COLO668 (cell line): ENCODE measurements at regions not wholly inside any gene's neighbourhood (a gene's known extent, or its start where the extent isn't known, plus 50 kb on each side); places are given as distances from the start of the nearest gene placed in this dataset.
"Not testable (repeated sequence)": the region's sequence is repeated elsewhere in the genome, so short reads cannot be mapped to it uniquely, and the experiment has no call there.

Experiments used
- DNase-seq: peaks from one replicate; lab custom pipeline; 2025; ENCODE audit not compliant: unreplicated experiment; lab: John Stamatoyannopoulos, UW

GRCh38 chr3:147333098-147333497 lies 73.2 kb downstream of the ZIC4 start:
- no peak for DNase-seq

GRCh38 chr3:147328711-147329110 lies 77.6 kb downstream of the ZIC4 start:
- no peak for DNase-seq

DNA sequence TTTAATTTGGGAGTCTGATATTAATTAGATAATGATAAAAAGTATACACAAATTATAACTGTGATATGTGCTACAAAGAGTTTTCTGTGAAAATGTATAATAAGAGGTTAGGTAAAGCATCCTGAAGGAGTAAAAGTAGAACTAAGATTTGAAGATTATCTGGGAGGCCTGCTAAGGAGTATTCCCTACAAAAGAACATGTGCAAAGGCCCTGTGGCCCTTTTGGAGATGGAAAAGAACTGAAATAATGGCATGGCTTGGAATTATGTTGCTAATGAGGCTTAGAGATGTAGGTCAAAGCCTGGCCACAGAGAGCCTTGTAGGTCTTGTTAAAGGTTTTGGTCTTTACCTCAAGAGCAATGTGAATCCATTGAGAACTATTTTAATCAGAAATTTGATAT lies 82.0 kb downstream of the ZIC4 start:
- no peak for DNase-seq

- DNase-seq, result no peak
Observed at GRCh38 chr3:147318900-147319299, 87.4 kb downstream of the ZIC4 start.

GRCh38 chr3:147317080-147317479 lies 89.3 kb downstream of the ZIC4 start:
- DNase-seq, result not testable (repeated sequence)

DNA sequence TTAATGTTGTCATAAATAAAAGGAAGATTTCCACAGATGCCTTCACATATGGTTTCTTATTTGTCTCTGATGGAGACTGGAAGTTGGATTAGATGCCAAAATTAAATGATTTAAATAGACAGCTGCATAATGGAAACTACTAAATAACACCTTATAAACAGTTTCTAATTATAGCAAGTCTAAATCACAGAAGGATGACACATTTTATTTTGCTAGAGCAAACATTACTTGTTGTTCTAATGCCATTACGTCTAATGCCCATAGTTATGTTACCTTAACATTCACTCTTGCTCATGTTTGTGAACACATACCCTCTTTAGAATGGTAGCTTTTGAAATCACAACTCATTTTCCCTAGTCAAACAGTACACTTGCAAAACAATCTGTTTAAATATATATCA lies 92.8 kb downstream of the ZIC4 start:
- DNase-seq, result no peak

DNA sequence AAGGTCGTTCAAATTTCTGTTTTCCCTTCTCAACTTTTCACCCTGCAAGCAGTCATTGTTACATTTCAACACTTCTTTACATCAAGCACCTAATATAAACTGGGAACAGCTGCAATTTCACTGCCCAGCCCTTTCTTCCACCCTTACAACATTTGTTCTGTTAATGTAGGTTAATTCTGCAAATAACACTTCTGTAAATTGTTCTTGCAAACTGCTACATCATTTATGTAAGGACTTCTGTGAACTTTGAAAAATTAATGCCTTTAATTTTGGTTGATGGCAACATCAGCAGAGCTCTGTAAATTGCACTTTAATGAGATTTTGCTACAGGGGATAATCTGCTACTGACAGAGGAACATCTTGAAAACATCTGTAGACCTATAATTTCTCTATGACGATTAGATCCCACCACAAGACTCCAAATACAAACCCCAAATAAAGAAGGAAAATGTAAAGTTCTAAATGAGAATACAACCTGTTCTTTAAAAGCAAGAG lies 93.5 kb downstream of the ZIC4 start:
- DNase-seq, result no peak

DNA sequence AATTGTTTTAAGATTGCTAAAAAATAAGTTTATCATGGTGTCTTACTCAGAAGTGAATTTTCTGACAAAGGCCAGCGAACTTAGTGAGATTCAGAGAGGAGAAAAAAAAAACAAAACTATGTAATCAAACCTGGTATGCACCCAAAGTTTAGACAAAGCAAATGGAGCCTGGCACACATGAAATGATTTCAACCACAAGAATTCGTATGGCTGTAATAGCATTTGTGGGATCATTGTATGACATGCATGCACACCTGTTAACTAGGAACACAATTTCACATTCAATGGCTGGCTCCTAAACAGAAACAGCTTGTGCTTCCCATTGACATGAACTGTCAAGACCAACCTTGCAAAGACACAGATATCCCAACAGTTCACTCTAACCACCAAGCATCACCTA lies 94.6 kb downstream of the ZIC4 start:
- no peak for DNase-seq

DNA sequence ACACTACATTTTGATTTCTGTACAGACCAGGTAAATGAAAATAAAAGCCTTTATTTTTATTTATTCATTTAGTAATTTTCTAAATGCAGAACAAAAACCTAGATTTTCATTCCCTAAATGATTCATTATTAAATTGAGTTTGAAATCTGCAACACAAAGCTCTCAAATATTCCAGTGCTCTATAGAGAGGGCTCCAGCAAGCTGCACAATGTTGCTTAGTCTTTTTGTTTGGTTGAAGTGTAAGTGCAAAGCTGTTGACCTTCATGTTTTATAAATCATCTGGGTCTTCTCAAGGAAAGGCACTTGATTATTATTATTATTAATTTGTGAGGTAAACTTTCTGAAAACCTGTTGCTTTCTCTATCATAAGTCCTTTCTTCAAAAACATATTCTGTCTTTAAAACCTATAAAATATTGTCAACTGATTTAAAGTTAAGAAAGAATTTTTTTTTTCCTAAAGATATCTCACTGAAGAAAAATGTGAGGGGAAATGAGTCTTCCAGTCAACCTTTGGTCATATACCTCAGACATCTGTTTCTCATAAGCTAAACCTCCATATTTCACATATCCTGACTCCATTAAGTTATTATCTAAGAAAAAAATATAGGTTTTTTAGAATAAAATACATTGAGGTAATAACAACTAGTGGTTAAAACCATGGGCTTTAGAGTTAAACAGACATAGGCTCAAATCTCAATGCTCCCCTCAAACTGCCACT lies 100.7 kb downstream of the ZIC4 start:
- DNase-seq, result no peak

DNA sequence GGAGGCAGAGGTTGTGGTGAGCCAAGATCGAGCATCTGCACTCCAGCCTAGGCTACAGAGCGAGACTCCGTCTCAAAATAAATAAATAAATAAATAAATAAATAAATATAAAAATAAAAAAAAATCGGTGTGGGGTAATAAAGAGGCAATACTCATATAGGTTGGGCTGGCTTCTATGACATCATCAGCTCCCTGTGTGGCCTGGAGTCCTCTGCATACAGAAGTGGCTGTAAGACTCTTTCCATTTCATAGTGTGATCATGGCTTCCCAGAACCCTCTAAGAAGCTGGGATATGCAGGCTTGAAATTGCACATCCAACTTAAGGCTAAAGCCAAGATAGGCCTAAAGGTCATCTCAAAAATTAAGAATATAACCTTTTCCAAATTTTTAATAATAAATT lies 101.6 kb downstream of the ZIC4 start:
- DNase-seq, result no peak

DNA sequence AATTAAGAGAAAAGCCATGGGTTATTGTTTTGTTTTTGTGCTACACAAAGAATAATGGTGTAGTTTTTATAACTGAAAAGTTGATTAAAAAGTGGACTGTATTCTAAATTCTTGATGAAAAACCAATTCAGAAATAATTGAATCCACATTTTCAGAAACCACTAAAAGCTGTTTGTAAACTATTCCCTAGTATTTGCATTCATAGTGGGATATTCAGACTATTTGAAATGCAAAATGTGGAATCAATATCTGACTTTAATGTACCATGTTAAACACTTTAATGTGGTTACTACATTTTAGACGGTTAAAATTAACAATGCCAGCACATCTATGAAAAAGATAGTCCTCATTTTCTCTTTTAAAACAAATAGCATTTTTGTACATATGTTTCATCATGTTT lies 104.6 kb downstream of the ZIC4 start:
- DNase-seq, result no peak

DNA sequence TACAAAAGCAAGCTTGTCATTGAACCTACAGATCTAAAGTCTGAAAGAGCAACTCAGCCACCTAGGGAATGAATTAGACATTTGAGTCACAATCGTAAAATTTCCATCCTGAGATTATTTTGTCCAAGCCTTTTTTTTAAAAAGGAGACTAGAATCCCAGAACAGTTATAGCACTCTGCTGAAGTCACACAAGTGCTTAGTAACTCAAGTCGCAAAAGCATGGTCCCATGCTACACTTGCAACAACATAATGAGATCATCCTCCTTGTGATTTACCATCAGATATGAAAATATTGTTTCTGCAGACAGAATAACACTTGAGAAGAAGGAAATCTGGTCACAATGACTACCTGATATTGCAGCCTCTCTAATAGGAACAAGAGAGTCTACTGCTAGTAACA lies 106.7 kb downstream of the ZIC4 start:
- DNase-seq, result no peak

GRCh38 chr3:147298511-147298982 lies 107.8 kb downstream of the ZIC4 start:
- DNase-seq, result no peak

GRCh38 chr3:147297761-147298350 lies 108.5 kb downstream of the ZIC4 start:
- DNase-seq, result no peak

DNA sequence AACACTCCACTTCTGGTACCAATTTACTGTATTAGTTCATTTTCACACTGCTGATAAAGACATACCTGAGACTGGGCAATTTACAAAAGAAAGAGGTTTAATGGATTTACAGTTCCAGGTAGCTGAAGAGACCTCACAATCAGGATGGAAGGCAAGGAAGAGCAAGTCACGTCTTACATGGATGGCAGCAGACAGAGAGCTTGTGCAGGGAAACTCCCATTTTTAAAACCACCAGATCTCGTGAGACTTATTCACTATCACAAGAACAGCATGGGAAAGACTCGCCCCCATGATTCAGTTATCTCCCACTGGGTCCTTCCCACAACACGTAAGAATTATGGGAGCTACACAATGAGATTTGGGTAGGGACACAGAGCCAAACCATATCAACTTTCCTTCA lies 119.0 kb downstream of the ZIC4 start:
- DNase-seq, result not testable (repeated sequence)

- no peak for DNase-seq
Observed at GRCh38 chr3:147269907-147270306, 136.4 kb downstream of the ZIC4 start.

DNA sequence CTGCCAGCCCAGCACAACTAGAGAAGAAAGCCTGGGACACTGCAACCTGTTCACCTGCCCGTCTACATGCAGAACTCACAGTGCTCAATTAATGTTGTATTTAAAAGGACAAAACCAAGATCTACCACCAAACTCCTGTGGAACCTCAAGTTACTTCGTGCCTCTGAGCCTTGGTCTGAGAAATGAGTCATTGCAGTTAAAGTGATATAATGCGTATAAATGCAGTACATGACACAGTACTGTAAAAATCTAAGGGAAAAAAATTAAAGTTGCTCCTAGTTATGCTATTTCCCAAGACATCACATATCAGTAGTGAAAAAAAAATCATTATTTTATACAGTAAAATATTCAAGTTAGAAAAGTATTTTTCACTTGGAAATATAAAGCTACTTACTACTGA lies 138.9 kb downstream of the ZIC4 start:
- no peak for DNase-seq

DNA sequence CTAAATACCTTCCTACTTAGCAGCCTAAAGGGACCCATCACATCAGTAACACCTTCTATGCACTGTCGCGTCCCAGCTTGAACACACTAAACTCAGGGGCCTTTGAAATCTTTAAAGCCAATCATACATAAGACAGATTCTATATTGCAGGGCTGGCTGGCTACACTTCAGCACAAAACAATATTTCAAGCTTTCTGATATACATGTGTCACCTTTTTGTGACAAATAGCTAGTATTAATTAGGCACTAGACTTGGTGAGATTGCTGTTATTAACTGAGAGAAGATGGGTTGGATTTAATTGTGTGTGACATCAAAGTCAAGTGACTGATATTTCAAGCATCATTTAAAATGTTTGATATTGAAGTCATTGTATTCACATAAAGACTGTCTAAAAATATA lies 148.4 kb downstream of the ZIC4 start:
- no peak for DNase-seq

DNA sequence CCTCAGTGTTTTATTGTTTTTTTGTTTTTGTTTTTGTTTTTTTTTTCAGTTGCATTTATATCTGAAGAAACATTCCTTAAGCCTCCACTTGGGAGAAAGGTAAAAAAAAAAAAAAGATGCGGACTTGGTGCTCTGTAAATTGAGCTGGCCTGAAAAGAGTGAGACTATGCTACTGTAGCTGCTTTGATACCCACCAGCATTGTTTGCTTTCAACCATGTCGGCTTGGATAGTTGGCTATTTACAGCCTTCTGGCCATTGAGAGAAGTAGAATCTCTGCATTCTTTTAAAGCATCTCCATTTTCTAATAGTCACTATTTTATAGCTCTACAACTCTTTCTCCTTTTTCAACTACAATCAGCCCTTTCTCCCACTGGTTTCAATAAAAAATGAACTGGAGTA lies 149.6 kb downstream of the ZIC4 start:
- no peak for DNase-seq

GRCh38 chr3:147246906-147247305 lies 159.4 kb downstream of the ZIC4 start:
- DNase-seq, result no peak

- not testable (repeated sequence) for DNase-seq
Observed at GRCh38 chr3:147245638-147246037, 160.7 kb downstream of the ZIC4 start.

DNA sequence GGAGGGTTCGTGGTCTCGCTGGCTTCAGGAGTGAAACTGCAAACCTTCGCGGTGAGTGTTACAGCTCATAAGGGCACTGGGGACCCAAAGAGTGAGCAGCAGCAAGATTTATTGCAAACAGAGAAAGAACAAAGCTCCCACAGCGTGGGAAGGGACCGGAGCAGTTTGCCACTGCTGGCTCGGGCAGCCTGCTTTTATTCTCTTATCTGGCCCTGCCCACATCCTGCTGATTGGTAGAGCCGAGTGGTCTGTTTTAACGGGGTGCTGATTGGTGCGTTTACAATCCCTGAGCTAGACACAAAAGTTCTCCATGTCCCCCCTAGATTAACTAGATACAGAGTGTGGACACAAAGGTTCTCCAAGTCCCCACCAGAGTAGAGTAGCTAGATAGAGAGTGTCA lies 161.3 kb downstream of the ZIC4 start:
- DNase-seq, result not testable (repeated sequence)

DNA sequence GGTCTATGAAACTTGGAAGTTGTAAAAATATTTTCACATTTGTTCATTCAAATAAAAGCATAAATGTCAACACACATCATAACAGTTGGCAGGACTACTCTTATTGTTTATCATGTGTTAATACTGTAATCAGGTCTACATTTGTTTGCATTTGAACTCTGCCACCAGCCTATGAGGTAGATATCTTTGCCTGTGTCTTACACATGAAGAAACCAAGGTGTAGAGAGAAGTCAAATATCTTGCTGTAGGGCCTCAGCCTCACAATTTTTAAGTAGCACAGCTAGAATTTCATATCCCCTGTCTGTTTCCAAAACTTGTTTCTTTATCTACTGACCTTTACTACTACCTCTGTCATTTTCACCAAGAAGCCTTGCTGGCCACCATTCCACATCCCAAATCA lies 161.9 kb downstream of the ZIC4 start:
- no peak for DNase-seq
